Neuronal stem cell (in vitro differentiated cells): ENCODE measurements at regions not wholly inside any gene's neighbourhood (a gene's known extent, or its start where the extent isn't known, plus 50 kb on each side); places are given as distances from the start of the nearest gene placed in this dataset.
"Not testable (repeated sequence)": the region's sequence is repeated elsewhere in the genome, so short reads cannot be mapped to it uniquely, and the experiment has no call there.

Experiments
- DNase-seq: peaks from one replicate; pipeline ENCODE4 v3.0.0-alpha.2; 2013; ENCODE audit warnings: low spot score
- H2AFZ ChIP-seq: one replicate; pipeline ENCODE4 v1.6.1; 2013; ENCODE audit warnings: mild to moderate bottlenecking, low read length, inconsistent platforms
- H2AK5ac ChIP-seq: 2 replicates; pipeline ENCODE4 v1.6.1; 2013; ENCODE audit warnings: low read depth, mild to moderate bottlenecking, inconsistent platforms, low read length, moderate library complexity, mixed read lengths
- H2BK120ac ChIP-seq: 2 replicates; pipeline ENCODE4 v1.6.1; 2013; ENCODE audit warnings: low read depth, mild to moderate bottlenecking, inconsistent platforms, low read length, moderate library complexity, mixed read lengths
- H2BK12ac ChIP-seq: one replicate; pipeline ENCODE4 v1.6.1; 2013; ENCODE audit warnings: low read length, inconsistent platforms
- H2BK15ac ChIP-seq: 2 replicates; pipeline ENCODE4 v1.6.1; 2013; ENCODE audit warnings: mild to moderate bottlenecking, low read length, inconsistent platforms, mixed read lengths
- H2BK5ac ChIP-seq: one replicate; pipeline ENCODE4 v1.6.1; 2013; ENCODE audit warnings: inconsistent platforms, mild to moderate bottlenecking, low read length, moderate library complexity
- H3K14ac ChIP-seq: one replicate; pipeline ENCODE4 v1.6.1; 2013; ENCODE audit warnings: low read length, inconsistent platforms
- H3K18ac ChIP-seq: 2 replicates; pipeline ENCODE4 v1.6.1; 2013; ENCODE audit warnings: low read length, inconsistent platforms
- H3K23ac ChIP-seq: 2 replicates; pipeline ENCODE4 v1.6.1; 2013; ENCODE audit warnings: low read depth, mild to moderate bottlenecking, mixed read lengths, low read length, inconsistent platforms; ENCODE audit not compliant: poor library complexity
- H3K27ac ChIP-seq: replicated peaks from 3 replicates; pipeline ENCODE4 v1.5.1; 2013; ENCODE audit warnings: low read length, inconsistent platforms
- H3K27me3 ChIP-seq, 3 experiments: 2 replicates each; pipeline ENCODE4 v1.6.1; 2013; ENCODE audit warnings: low read length in 3 of 3, mild to moderate bottlenecking in 2 of 3, inconsistent platforms in 1 of 3, low read depth in 1 of 3, mixed read lengths in 1 of 3, moderate library complexity in 1 of 3; ENCODE audit not compliant: control insufficient read depth in 3 of 3, insufficient read depth in 3 of 3
- H3K36me3 ChIP-seq, 2 donors: replicated peaks in 1 of 2; 2 replicates each; pipeline ENCODE4 v1.6.1; 2013; ENCODE audit warnings: low read length in 2 of 2; ENCODE audit not compliant: control insufficient read depth in 2 of 2, insufficient read depth in 2 of 2
- H3K4ac ChIP-seq: 2 replicates; pipeline ENCODE4 v1.6.1; 2013; ENCODE audit warnings: inconsistent platforms, mild to moderate bottlenecking, low read length, moderate library complexity
- H3K4me1 ChIP-seq, 2 donors: 1 replicate in 1 of 2; 2 replicates in 1 of 2; pipeline ENCODE4 v1.6.1; 2013; ENCODE audit warnings: low read length in 2 of 2, low read depth in 1 of 2; ENCODE audit not compliant: control insufficient read depth in 2 of 2, insufficient read depth in 1 of 2
- H3K4me2 ChIP-seq: one replicate; pipeline ENCODE4 v1.6.1; 2013; ENCODE audit warnings: mild to moderate bottlenecking, low read length, inconsistent platforms; ENCODE audit not compliant: insufficient read depth, poor library complexity, severe bottlenecking
- H3K4me3 ChIP-seq, 2 donors: 2 replicates each; pipeline ENCODE4 v1.5.1; 2013; ENCODE audit warnings: low read length in 2 of 2, mild to moderate bottlenecking in 2 of 2, inconsistent platforms in 1 of 2, moderate library complexity in 1 of 2
- H3K79me1 ChIP-seq: one replicate; pipeline ENCODE4 v1.6.1; 2013; ENCODE audit warnings: low read depth, mild to moderate bottlenecking, inconsistent platforms, low read length, moderate library complexity
- H3K9ac ChIP-seq: one replicate; pipeline ENCODE4 v1.6.1; 2013; ENCODE audit warnings: mild to moderate bottlenecking, low read depth, low read length, inconsistent platforms; ENCODE audit not compliant: poor library complexity
- H3K9me3 ChIP-seq, 2 donors: replicated peaks in 1 of 2; 2 replicates each; pipeline versions ENCODE3 to v1.6.1; 2013; ENCODE audit warnings: low read length in 2 of 2, mild to moderate bottlenecking in 2 of 2, inconsistent platforms in 1 of 2, low read depth in 1 of 2, mixed read lengths in 1 of 2, moderate library complexity in 1 of 2; ENCODE audit not compliant: control insufficient read depth in 2 of 2, insufficient read depth in 1 of 2
- H4K8ac ChIP-seq: one replicate; pipeline ENCODE4 v1.6.1; 2013; ENCODE audit warnings: low read depth, mild to moderate bottlenecking, inconsistent platforms, low read length, moderate library complexity
- H4K91ac ChIP-seq: one replicate; pipeline ENCODE4 v1.6.1; 2013; ENCODE audit warnings: low read length, low read depth, mild to moderate bottlenecking, inconsistent platforms; ENCODE audit not compliant: poor library complexity
- WGBS, 2 donors: extraction: QIAGEN DNeasy Blood & Tissue Kit; methylation state at CpG; one replicate each; pipeline ENCODE4 v1.1.7; 2013; ENCODE audit warnings: missing lambda C conversion rate in 2 of 2, mixed read lengths in 1 of 2; ENCODE audit not compliant: insufficient read length in 2 of 2, insufficient replicate concordance in 1 of 2; ENCODE audit errors: extremely low coverage in 2 of 2; 5-methylcytosine and 5-hydroxymethylcytosine counted together

- DNase-seq: no peak
- WGBS, 2 donors: no CpG with 5 or more reads among the region's 2 CpGs
- H3K9me3 ChIP-seq: peaks cover 0 to 5% of the 10 kb centered on the region in 2 donors
- H3K14ac ChIP-seq: no peak overlapping the region
- H3K4me3 ChIP-seq: no peak overlapping the region
- H3K23ac ChIP-seq: no peak overlapping the region
- H3K27me3 ChIP-seq: no peaks in the 10 kb centered on the region
- no peaks in the 10 kb centered on the region for H3K79me1 ChIP-seq
- no peak overlapping the region for H2AK5ac ChIP-seq
- H2AFZ ChIP-seq: peak overlapping the region; percentile 11
- H2BK5ac ChIP-seq: no peak overlapping the region
- H2BK12ac ChIP-seq: no peak overlapping the region
- no peak overlapping the region for H2BK120ac ChIP-seq
- no peak overlapping the region for H3K27ac ChIP-seq
- no peak overlapping the region for H3K9ac ChIP-seq
- no peak overlapping the region for H2BK15ac ChIP-seq
- no peak overlapping the region for H4K8ac ChIP-seq
- H4K91ac ChIP-seq: no peak overlapping the region
- H3K4ac ChIP-seq: no peak overlapping the region
- H3K4me1 ChIP-seq: no peaks in the 10 kb centered on the region
- H3K18ac ChIP-seq: no peak overlapping the region
- H3K36me3 ChIP-seq: no peaks in the 10 kb centered on the region
- H3K4me2 ChIP-seq: no peak overlapping the region
Measured at GRCh38 chr9:2395814-2396612, 225.6 kb upstream of the VLDLR start.

- Histone ChIP-seq H2AFZ (no peak overlapping the region), H3K27ac (no peak overlapping the region), H2BK12ac (no peak overlapping the region), H2BK120ac (no peak overlapping the region), H2BK5ac (no peak overlapping the region), H4K91ac (no peak overlapping the region), H3K4me2 (no peak overlapping the region), H3K9ac (no peak overlapping the region), H3K79me1 (no peaks in the 10 kb centered on the region), H3K4me1 (no peaks in the 10 kb centered on the region), H3K4me3 (no peak overlapping the region), H3K14ac (no peak overlapping the region), H3K27me3 (no peaks in the 10 kb centered on the region), H3K23ac (no peak overlapping the region), H3K4ac (no peak overlapping the region), H3K18ac (no peak overlapping the region), H3K9me3 (peaks cover 0 to 5% of the 10 kb centered on the region in 2 donors), H2AK5ac (no peak overlapping the region), H2BK15ac (no peak overlapping the region), H3K36me3 (no peaks in the 10 kb centered on the region), H4K8ac (no peak overlapping the region)
- no peak for DNase-seq
- WGBS, 2 donors: no CpG with 5 or more reads among the region's 1 CpG
Measured at GRCh38 chr9:2396622-2397285, 224.8 kb upstream of the VLDLR start.

- H2BK120ac ChIP-seq, H2BK12ac ChIP-seq, H3K9ac ChIP-seq, H3K4ac ChIP-seq, H3K18ac ChIP-seq, H3K27ac ChIP-seq, H3K4me1 ChIP-seq, H3K4me2 ChIP-seq, H2BK5ac ChIP-seq, DNase-seq, H2AK5ac ChIP-seq, H3K79me1 ChIP-seq, H3K9me3 ChIP-seq, H3K23ac ChIP-seq, H3K36me3 ChIP-seq, H4K91ac ChIP-seq, H4K8ac ChIP-seq, H3K27me3 ChIP-seq, H2AFZ ChIP-seq, H2BK15ac ChIP-seq, H3K4me3 ChIP-seq, H3K14ac ChIP-seq: not testable (repeated sequence)
Measured at GRCh38 chr9:2397875-2398274, 223.7 kb upstream of the VLDLR start.

- not testable (repeated sequence) for H3K4ac ChIP-seq, H2BK5ac ChIP-seq, H3K79me1 ChIP-seq, H3K27me3 ChIP-seq, H3K18ac ChIP-seq, H2AFZ ChIP-seq, H2BK120ac ChIP-seq, H3K4me1 ChIP-seq, H3K9ac ChIP-seq, H4K8ac ChIP-seq, H2BK12ac ChIP-seq, DNase-seq, H2BK15ac ChIP-seq, H3K14ac ChIP-seq, H2AK5ac ChIP-seq, H3K27ac ChIP-seq, H3K23ac ChIP-seq, H3K4me3 ChIP-seq, H4K91ac ChIP-seq, H3K4me2 ChIP-seq, H3K36me3 ChIP-seq
- peaks cover 4 to 12% of the 10 kb centered on the region in 2 donors for H3K9me3 ChIP-seq
- WGBS, 2 donors: no CpG with 5 or more reads among the region's 3 CpGs
Measured at GRCh38 chr9:2401746-2402145, 219.8 kb upstream of the VLDLR start.
